ENCODE measurements at regions not wholly inside any gene's neighbourhood (a gene's known extent, or its start where the extent isn't known, plus 50 kb on each side); places are given as distances from the start of the nearest gene placed in this dataset.

DNA sequence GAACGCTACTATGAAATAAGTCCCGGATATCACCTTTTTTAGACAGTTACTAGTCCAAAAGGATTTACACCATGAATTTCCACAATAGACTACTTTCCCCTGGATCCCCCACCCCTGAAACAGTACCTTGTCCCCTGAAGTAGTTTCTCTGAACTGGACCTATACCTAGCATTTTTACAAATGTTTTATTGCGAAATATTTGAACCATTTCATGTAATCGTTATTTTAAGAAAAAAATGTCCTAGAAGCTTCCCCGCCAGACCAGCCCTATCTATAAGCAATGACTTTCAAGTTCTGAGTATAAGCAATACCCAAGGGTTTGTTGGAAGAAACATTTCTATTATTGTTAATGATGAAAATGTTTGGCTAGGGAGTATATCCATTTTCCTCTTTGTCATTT is 517.8 kb upstream of the IGFBP7 start:
- H3K4me3 Mint-ChIP-seq = no peak overlapping the region
- H3K36me3 Mint-ChIP-seq (ENCODE audit: low read depth) = no peaks in the 10 kb centered on the region
- TF ChIP-seq, protein P1, sequence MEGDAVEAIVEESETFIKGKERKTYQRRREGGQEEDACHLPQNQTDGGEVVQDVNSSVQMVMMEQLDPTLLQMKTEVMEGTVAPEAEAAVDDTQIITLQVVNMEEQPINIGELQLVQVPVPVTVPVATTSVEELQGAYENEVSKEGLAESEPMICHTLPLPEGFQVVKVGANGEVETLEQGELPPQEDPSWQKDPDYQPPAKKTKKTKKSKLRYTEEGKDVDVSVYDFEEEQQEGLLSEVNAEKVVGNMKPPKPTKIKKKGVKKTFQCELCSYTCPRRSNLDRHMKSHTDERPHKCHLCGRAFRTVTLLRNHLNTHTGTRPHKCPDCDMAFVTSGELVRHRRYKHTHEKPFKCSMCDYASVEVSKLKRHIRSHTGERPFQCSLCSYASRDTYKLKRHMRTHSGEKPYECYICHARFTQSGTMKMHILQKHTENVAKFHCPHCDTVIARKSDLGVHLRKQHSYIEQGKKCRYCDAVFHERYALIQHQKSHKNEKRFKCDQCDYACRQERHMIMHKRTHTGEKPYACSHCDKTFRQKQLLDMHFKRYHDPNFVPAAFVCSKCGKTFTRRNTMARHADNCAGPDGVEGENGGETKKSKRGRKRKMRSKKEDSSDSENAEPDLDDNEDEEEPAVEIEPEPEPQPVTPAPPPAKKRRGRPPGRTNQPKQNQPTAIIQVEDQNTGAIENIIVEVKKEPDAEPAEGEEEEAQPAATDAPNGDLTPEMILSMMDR (IDR thresholded peaks at IDR 0.05) = no peak
- H3K27ac Mint-ChIP-seq = no peak overlapping the region
- Histone ChIP-seq H3K27me3 (ENCODE audit: control insufficient read depth in 1 of 2, insufficient read depth in 2 of 2, low read length in 2 of 2) (no peaks in the 10 kb centered on the region), H3K36me3 (ENCODE audit: insufficient read depth, low read length) (no peaks in the 10 kb centered on the region), H3K27ac (ENCODE audit: low read depth in 1 of 2, low read length in 2 of 2) (no peak overlapping the region), H3K4me1 (ENCODE audit: insufficient read depth, low read length) (no peaks in the 10 kb centered on the region), H3K4me3 (ENCODE audit: low read length) (no peak overlapping the region), H3K9me3 (ENCODE audit: control insufficient read depth in 1 of 2, insufficient read depth in 1 of 2, low read length in 2 of 2) (peaks cover 0 to 12% of the 10 kb centered on the region in 2 experiments)
- ChIA-PET CTCF (no interaction called here), POLR2A (no interaction called here)
- no peak for DNase-seq
- no peaks in the 10 kb centered on the region for H3K4me1 Mint-ChIP-seq (ENCODE audit: low read depth)
- intact Hi-C loops (cut with DNase I, micrococcal nuclease) = no loop called here
- ATAC-seq (ENCODE audit: poor library complexity) = no peak
- H3K9me3 Mint-ChIP-seq = peaks cover 9% of the 10 kb centered on the region
- H3K27me3 Mint-ChIP-seq = no peaks in the 10 kb centered on the region

DNA sequence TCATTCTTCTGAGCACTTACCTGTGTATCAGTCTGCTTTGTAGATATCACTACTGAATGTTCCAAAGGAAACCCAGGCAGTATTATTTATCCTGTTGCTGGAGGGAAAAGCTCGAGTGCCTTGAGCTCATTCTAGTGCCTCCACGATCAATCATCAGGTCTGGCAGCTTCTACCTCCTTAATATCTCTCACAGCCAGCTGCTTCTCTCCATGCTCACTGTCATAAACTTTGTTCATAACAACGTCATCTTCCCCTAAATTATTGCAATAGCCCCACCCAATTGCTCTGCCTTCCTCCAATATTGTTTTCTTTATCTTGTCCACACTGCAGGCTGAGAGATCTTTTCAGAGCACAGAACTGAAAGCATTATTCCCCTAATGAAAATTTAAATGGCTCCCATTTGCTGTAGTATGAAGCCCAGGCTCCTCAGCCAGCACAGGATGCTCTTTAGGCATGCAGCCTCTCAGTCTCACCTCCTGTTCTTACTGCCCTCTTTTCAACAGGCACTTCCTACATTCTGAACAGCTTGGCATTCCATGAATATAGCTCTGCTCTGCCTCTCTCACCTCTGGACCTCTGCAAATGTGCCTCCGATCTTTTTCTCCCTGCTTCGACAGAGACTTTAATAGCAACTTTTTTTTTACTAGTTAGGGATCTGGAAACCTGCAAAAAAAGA is 504.2 kb upstream of the IGFBP7 start:
- Mint-ChIP-seq H3K36me3 (ENCODE audit: low read depth) (no peaks in the 10 kb centered on the region), H3K4me3 (no peak overlapping the region), H3K27me3 (no peaks in the 10 kb centered on the region), H3K4me1 (ENCODE audit: low read depth) (no peaks in the 10 kb centered on the region), H3K9me3 (peaks cover 3% of the 10 kb centered on the region), H3K27ac (no peak overlapping the region)
- DNase-seq (no peak), ATAC-seq (ENCODE audit: poor library complexity) (no peak)
- ChIA-PET CTCF (no interaction called here), POLR2A (no interaction called here)
- no peaks in the 10 kb centered on the region for H3K27me3 ChIP-seq (ENCODE audit: control insufficient read depth in 1 of 2, insufficient read depth in 2 of 2, low read length in 2 of 2)
- H3K4me1 ChIP-seq (ENCODE audit: insufficient read depth, low read length) = no peaks in the 10 kb centered on the region
- no peak overlapping the region for H3K4me3 ChIP-seq (ENCODE audit: low read length)
- H3K36me3 ChIP-seq (ENCODE audit: insufficient read depth, low read length) = no peaks in the 10 kb centered on the region
- no peaks in the 10 kb centered on the region for H3K9me3 ChIP-seq (ENCODE audit: control insufficient read depth in 1 of 2, insufficient read depth in 1 of 2, low read length in 2 of 2)
- no peak overlapping the region for H3K27ac ChIP-seq (ENCODE audit: low read depth in 1 of 2, low read length in 2 of 2)
- intact Hi-C loops (cut with DNase I, micrococcal nuclease) = no loop called here
- TF ChIP-seq, protein P1 (IDR thresholded peaks at IDR 0.05) = no peak

DNA sequence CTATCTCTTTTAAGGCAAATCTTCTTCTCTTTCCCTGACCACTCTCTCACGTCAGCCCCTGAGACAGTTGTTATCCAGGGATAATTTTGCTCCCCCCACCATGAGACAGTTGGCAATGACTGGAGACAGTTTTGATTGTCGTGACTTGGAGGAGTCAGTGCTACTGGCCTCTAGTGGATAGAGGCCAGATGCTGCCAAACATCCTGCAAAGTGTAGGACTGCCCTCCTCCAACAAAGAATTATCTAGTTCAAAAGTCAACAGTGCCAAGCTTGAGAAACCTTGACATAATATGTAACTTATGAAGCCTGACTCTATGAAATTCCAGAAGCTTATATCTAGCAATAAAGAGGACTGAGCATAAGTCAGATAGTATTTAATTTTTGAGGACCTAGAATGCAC is 502.1 kb upstream of the IGFBP7 start:
- Histone ChIP-seq H3K27ac (ENCODE audit: low read depth in 1 of 2, low read length in 2 of 2) (no peak overlapping the region), H3K9me3 (ENCODE audit: control insufficient read depth in 1 of 2, insufficient read depth in 1 of 2, low read length in 2 of 2) (no peaks in the 10 kb centered on the region), H3K36me3 (ENCODE audit: insufficient read depth, low read length) (no peaks in the 10 kb centered on the region), H3K4me3 (ENCODE audit: low read length) (no peak overlapping the region), H3K4me1 (ENCODE audit: insufficient read depth, low read length) (no peaks in the 10 kb centered on the region), H3K27me3 (ENCODE audit: control insufficient read depth in 1 of 2, insufficient read depth in 2 of 2, low read length in 2 of 2) (no peaks in the 10 kb centered on the region)
- Mint-ChIP-seq H3K27me3 (no peaks in the 10 kb centered on the region), H3K27ac (no peak overlapping the region), H3K36me3 (ENCODE audit: low read depth) (no peaks in the 10 kb centered on the region), H3K4me3 (no peak overlapping the region), H3K4me1 (ENCODE audit: low read depth) (no peaks in the 10 kb centered on the region), H3K9me3 (peaks cover 2% of the 10 kb centered on the region)
- intact Hi-C loops (cut with DNase I, micrococcal nuclease) = no loop called here
- DNase-seq (no peak), ATAC-seq (ENCODE audit: poor library complexity) (no peak)
- CTCF ChIA-PET = no interaction called here
- TF ChIP-seq, protein P1 (IDR thresholded peaks at IDR 0.05) = no peak
- POLR2A ChIA-PET = no interaction called here

All from CD4-positive, alpha-beta T cell (primary cell).